HepG2 (cell line): ENCODE measurements at regions not wholly inside any gene's neighbourhood (a gene's known extent, or its start where the extent isn't known, plus 50 kb on each side); places are given as distances from the start of the nearest gene placed in this dataset.

ENCODE experiments used
- ATAC-seq: fragments of 200-7000 bp; cut with Tn5 transposase; 3 replicates; pipeline ENCODE4 v1.9.1; 2020; ENCODE audit warnings: mild to moderate bottlenecking, moderate library complexity
- BruUV-seq: library from RNA; stranded (reverse); fragments of 400-500 nt; replicated peaks from 2 replicates; lab custom pipeline; 2021; lab: Mats Ljungman, UMichigan
- CTCF ChIA-PET: fragments of 300-600 bp; formaldehyde crosslinking; extraction: SDS; loops from one replicate; lab custom pipeline; 2021; ENCODE audit warnings: low total read pairs, inconsistent platforms, low intra/inter-chr PET ratio; lab: Yijun Ruan, JAX
- POLR2A ChIA-PET: fragments of 350-600 bp; sonication (Branson Sonifier 250); formaldehyde crosslinking; loops from one replicate; lab custom pipeline; 2020; ENCODE audit warnings: antibody characterized with exemption, inconsistent platforms; lab: Yijun Ruan, JAX
- DNase-seq: peaks from one replicate; pipeline ENCODE4 v3.0.0-alpha.2; 2015; ENCODE audit warnings: low spot score
- FAIRE-seq: peaks from 3 replicates; lab custom pipeline; 2011; peaks lifted over from hg19 to GRCh38; lab: Jason Lieb, UNC
- H2AFZ ChIP-seq: one replicate; pipeline ENCODE4 v1.6.1; 2011; ENCODE audit warnings: low read length, inconsistent platforms
- H3K27ac ChIP-seq: fragments of 300-600 bp; 3 replicates; pipeline ENCODE4 v1.8.0; 2011; ENCODE audit warnings: mixed run types, mild to moderate bottlenecking, mixed read lengths, low read length, inconsistent platforms; ENCODE audit not compliant: insufficient read depth; ENCODE audit errors: extremely low read length
- H3K27me3 ChIP-seq, 2 experiments: fragments of 200-600 bp in 1 of 2; 2 replicates in 1 of 2; 3 replicates in 1 of 2; pipeline versions ENCODE4 v1.6.0 to v1.8.0; 2011; ENCODE audit warnings: low read length in 2 of 2, mild to moderate bottlenecking in 2 of 2, moderate library complexity in 2 of 2, inconsistent platforms in 1 of 2; ENCODE audit not compliant: insufficient read depth in 2 of 2, control insufficient read depth in 1 of 2
- H3K36me3 ChIP-seq, 2 experiments: fragments of 200-600 bp in 1 of 2; replicated peaks in 1 of 2; 2 replicates in 1 of 2; 3 replicates in 1 of 2; pipeline versions ENCODE4 v1.5.1 to v1.8.0; 2011; ENCODE audit warnings: low read length in 2 of 2, inconsistent platforms in 1 of 2; ENCODE audit not compliant: insufficient read depth in 2 of 2, control insufficient read depth in 1 of 2
- H3K4me1 ChIP-seq: 2 replicates; pipeline ENCODE4 v1.5.1; 2012; ENCODE audit warnings: low read length, inconsistent platforms; ENCODE audit not compliant: insufficient read depth
- H3K4me2 ChIP-seq: 2 replicates; pipeline ENCODE4 v1.6.0; 2011; ENCODE audit warnings: low read depth, low read length, inconsistent platforms
- H3K4me3 ChIP-seq, 3 experiments: fragments of 200-600 bp in 1 of 3; sonication (generic), shearing (Covaris generic) in 1 of 3; replicated peaks in 1 of 3; 2 replicates each; pipeline ENCODE4 v1.5.1; 2011 to 2016; ENCODE audit warnings: low read length in 3 of 3, inconsistent platforms in 2 of 3, low read depth in 2 of 3, mild to moderate bottlenecking in 2 of 3, control low read depth in 1 of 3, mixed read lengths in 1 of 3; ENCODE audit not compliant: insufficient read depth in 1 of 3
- H3K79me2 ChIP-seq: one replicate; pipeline ENCODE4 v1.6.1; 2011; ENCODE audit warnings: low read length, inconsistent platforms; ENCODE audit not compliant: insufficient read depth
- H3K9ac ChIP-seq: 2 replicates; pipeline ENCODE4 v1.6.0; 2011; ENCODE audit warnings: mild to moderate bottlenecking, low read depth, low read length, inconsistent platforms; ENCODE audit not compliant: insufficient read depth
- H3K9me3 ChIP-seq: 2 replicates; pipeline ENCODE4 v1.5.1; 2012; ENCODE audit warnings: mild to moderate bottlenecking, low read length
- H4K20me1 ChIP-seq: 2 replicates; pipeline ENCODE4 v1.6.0; 2011; ENCODE audit warnings: inconsistent platforms, mild to moderate bottlenecking, low read length, moderate library complexity; ENCODE audit not compliant: insufficient read depth
- IRX3 ChIP-seq: sonication (generic); formaldehyde crosslinking; IDR thresholded peaks from 2 replicates; pipeline ENCODE4 v1.8.1; 2023; ENCODE audit warnings: mild to moderate bottlenecking, low read depth, missing genetic modification reagents, borderline replicate concordance
- KMT2B ChIP-seq: IDR thresholded peaks from 2 replicates; pipeline ENCODE4 v1.6.1; 2016; ENCODE audit warnings: missing genetic modification reagents, missing compliant biosample characterization
- MYC ChIP-seq: sonication (generic); formaldehyde crosslinking; IDR thresholded peaks from 2 replicates; pipeline ENCODE4 v1.9.0; 2021; ENCODE audit warnings: missing genetic modification reagents, borderline replicate concordance
- NCOA5 ChIP-seq: sonication (generic); formaldehyde crosslinking; IDR thresholded peaks from 2 replicates; pipeline ENCODE4 v1.4.0; 2020; ENCODE audit warnings: missing genetic modification reagents
- NONO ChIP-seq, 2 experiments: fragments of 450-650 bp in 1 of 2; sonication (generic) in 1 of 2; formaldehyde crosslinking in 1 of 2; IDR thresholded peaks in 1 of 2; conservative IDR thresholded peaks in 1 of 2; 2 replicates each; pipeline versions ENCODE4 v1.6.1 to v1.8.0; 2017 to 2022; ENCODE audit warnings: mild to moderate bottlenecking in 1 of 2, missing genetic modification reagents in 1 of 2, moderate library complexity in 1 of 2
- PATZ1 ChIP-seq: sonication (generic); formaldehyde crosslinking; IDR thresholded peaks from 2 replicates; pipeline ENCODE4 v1.4.0; 2020; ENCODE audit warnings: missing genetic modification reagents
- SALL1 ChIP-seq: sonication (generic); formaldehyde crosslinking; IDR thresholded peaks from 2 replicates; pipeline ENCODE4 v1.8.0; 2022; ENCODE audit warnings: mild to moderate bottlenecking, missing genetic modification reagents
- TSC22D2 ChIP-seq: sonication (generic); formaldehyde crosslinking; IDR thresholded peaks from 2 replicates; pipeline ENCODE4 v1.5.1; 2020; ENCODE audit warnings: missing genetic modification reagents, mild to moderate bottlenecking, borderline replicate concordance
- ZNF441 ChIP-seq: sonication (generic); formaldehyde crosslinking; IDR thresholded peaks from 2 replicates; pipeline ENCODE4 v1.7.0; 2021; ENCODE audit warnings: missing genetic modification reagents, borderline replicate concordance
- ZNF639 ChIP-seq: conservative IDR thresholded peaks from 2 replicates; pipeline ENCODE4 v1.6.1; 2018; ENCODE audit warnings: missing genetic modification reagents
- ZNF746 ChIP-seq: sonication (generic); formaldehyde crosslinking; IDR thresholded peaks from 2 replicates; pipeline ENCODE4 v1.8.0; 2022; ENCODE audit warnings: mild to moderate bottlenecking, missing genetic modification reagents
- ZNF780A ChIP-seq: sonication (generic); formaldehyde crosslinking; IDR thresholded peaks from 2 replicates; pipeline ENCODE4 v1.8.0; 2022; ENCODE audit warnings: mild to moderate bottlenecking, missing genetic modification reagents, moderate library complexity
- WGBS: methylation state at CpG from one replicate; pipeline ENCODE4 v1.1.6; 2017; ENCODE audit warnings: low lambda C conversion rate; 5-methylcytosine and 5-hydroxymethylcytosine counted together
- in situ Hi-C: cut with HindIII; loops from 2 replicates; pipeline ENCODE4 v1.10.0; 2017; ENCODE audit warnings: low pct_unique_long_range_greater_than_20kb; ENCODE audit not compliant: extremely low pct_ligation_motif_present
- intact Hi-C: fragments of 100-400 bp; cut with micrococcal nuclease; formaldehyde crosslinking; loops from one replicate; pipeline ENCODE4 v1.10.0; 2022; ENCODE audit not compliant: unreplicated experiment
- TF ChIP-seq, protein P1 (sequence below): sonication (generic); formaldehyde crosslinking; IDR thresholded peaks from 2 replicates; pipeline ENCODE4 v1.4.0; 2020; ENCODE audit warnings: missing genetic modification reagents

- intact Hi-C loops (no loop called here), in situ Hi-C loops (no loop called here)
- Histone ChIP-seq H3K79me2 (no peaks in the 10 kb centered on the region), H3K9ac (no peak overlapping the region), H3K27me3 (no peaks in the 10 kb centered on the region; a peak in 1 of 5 replicates), H3K27ac (no peak overlapping the region), H3K4me3 (no peak overlapping the region), H2AFZ (no peak overlapping the region), H3K4me1 (no peaks in the 10 kb centered on the region), H3K36me3 (no peaks in the 10 kb centered on the region), H3K4me2 (no peak overlapping the region), H3K9me3 (no peaks in the 10 kb centered on the region), H4K20me1 (no peaks in the 10 kb centered on the region)
- 64% methylated on average over 9 of the region's 9 CpGs for WGBS
- FAIRE-seq, result no peak
- POLR2A ChIA-PET, result no interaction called here
- ATAC-seq, result no peak
- CTCF ChIA-PET, result no interaction called here
- DNase-seq, result no peak
- BruUV-seq, result no TSS peak
- TF ChIP-seq ZNF639 (CRISPR knock-in tag) (no peak), ZNF441 (CRISPR knock-in tag) (no peak), ZNF780A (no peak), NONO (IDR thresholded peaks at IDR 0.05) (no peak), NONO (CRISPR knock-in tag; conservative IDR thresholded peaks at IDR 0.05) (no peak), IRX3 (CRISPR knock-in tag) (no peak), KMT2B (CRISPR knock-in tag) (no peak), NCOA5 (no peak), ZNF746 (CRISPR knock-in tag) (no peak), TSC22D2 (CRISPR knock-in tag) (no peak), MYC (CRISPR knock-in tag) (no peak), PATZ1 (no peak), SALL1 (no peak)
- TF ChIP-seq, protein P1, sequence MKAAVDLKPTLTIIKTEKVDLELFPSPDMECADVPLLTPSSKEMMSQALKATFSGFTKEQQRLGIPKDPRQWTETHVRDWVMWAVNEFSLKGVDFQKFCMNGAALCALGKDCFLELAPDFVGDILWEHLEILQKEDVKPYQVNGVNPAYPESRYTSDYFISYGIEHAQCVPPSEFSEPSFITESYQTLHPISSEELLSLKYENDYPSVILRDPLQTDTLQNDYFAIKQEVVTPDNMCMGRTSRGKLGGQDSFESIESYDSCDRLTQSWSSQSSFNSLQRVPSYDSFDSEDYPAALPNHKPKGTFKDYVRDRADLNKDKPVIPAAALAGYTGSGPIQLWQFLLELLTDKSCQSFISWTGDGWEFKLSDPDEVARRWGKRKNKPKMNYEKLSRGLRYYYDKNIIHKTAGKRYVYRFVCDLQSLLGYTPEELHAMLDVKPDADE (CRISPR knock-in tag), result no peak
Observed at GRCh38 chr4:124206779-124207605, 505.5 kb downstream of the ANKRD50 start.
